SK-N-SH (cell line): ENCODE measurements at regions not wholly inside any gene's neighbourhood (a gene's known extent, or its start where the extent isn't known, plus 50 kb on each side); places are given as distances from the start of the nearest gene placed in this dataset.

Source experiments
- CTCF ChIA-PET: fragments of 300-600, 350-600 bp; formaldehyde crosslinking; extraction: SDS; loops from one replicate; lab custom pipeline; 2021; lab: Yijun Ruan, JAX
- POLR2A ChIA-PET: fragments of 350-600 bp; sonication (Branson Sonifier 250); formaldehyde crosslinking; extraction: SDS; loops from one replicate; lab custom pipeline; 2020; ENCODE audit warnings: antibody characterized with exemption, inconsistent platforms; lab: Yijun Ruan, JAX
- DNase-seq: peaks from one replicate; pipeline ENCODE4 v3.0.0; 2012
- H2AFZ ChIP-seq: fragments of 200-600 bp; sonication (generic); 2 replicates; pipeline ENCODE4 v1.8.1; 2016; ENCODE audit warnings: antibody characterized with exemption, mild to moderate bottlenecking, low read depth
- H3F3A ChIP-seq: fragments of 200-600 bp; sonication (generic); replicated peaks from 2 replicates; pipeline ENCODE3; 2016; ENCODE audit warnings: antibody characterized with exemption, mild to moderate bottlenecking; ENCODE audit not compliant: insufficient read depth
- H3K27ac ChIP-seq, 2 experiments: fragments of 200-500 bp in 1 of 2; fragments of 200-600 bp in 1 of 2; sonication (Bioruptor generic) in 1 of 2; sonication (generic), shearing (Covaris generic) in 1 of 2; 2 replicates each; pipeline versions ENCODE4 v1.5.1 to v1.6.1; 2014 to 2016; ENCODE audit warnings: low read depth in 2 of 2, inconsistent platforms in 1 of 2, low read length in 1 of 2, mild to moderate bottlenecking in 1 of 2, mixed read lengths in 1 of 2
- H3K27me3 ChIP-seq: fragments of 200-600 bp; sonication (generic), shearing (Covaris generic); 2 replicates; pipeline ENCODE4 v1.6.1; 2016; ENCODE audit warnings: mixed run types; ENCODE audit not compliant: insufficient read depth
- H3K36me3 ChIP-seq, 2 experiments: fragments of 200-500 bp in 1 of 2; fragments of 200-600 bp in 1 of 2; sonication (Bioruptor generic) in 1 of 2; sonication (generic) in 1 of 2; replicated peaks in 1 of 2; 2 replicates each; pipeline versions ENCODE3 to v1.5.1; 2014 to 2016; ENCODE audit warnings: low read length in 1 of 2, mild to moderate bottlenecking in 1 of 2; ENCODE audit not compliant: insufficient read depth in 2 of 2, control insufficient read depth in 1 of 2
- H3K4me1 ChIP-seq, 2 experiments: fragments of 200-500 bp in 1 of 2; fragments of 200-600 bp in 1 of 2; sonication (Bioruptor generic) in 1 of 2; sonication (generic), shearing (Covaris generic) in 1 of 2; 2 replicates each; pipeline versions ENCODE4 v1.5.1 to v1.6.1; 2014 to 2016; ENCODE audit warnings: low read depth in 1 of 2, low read length in 1 of 2, mixed run types in 1 of 2; ENCODE audit not compliant: insufficient read depth in 2 of 2, control insufficient read depth in 1 of 2
- H3K4me2 ChIP-seq: fragments of 200-600 bp; sonication (generic), shearing (Covaris generic); 2 replicates; pipeline ENCODE4 v1.6.1; 2017; ENCODE audit warnings: mixed run types
- H3K4me3 ChIP-seq, 2 experiments: fragments of 200-500 bp in 1 of 2; fragments of 200-600 bp in 1 of 2; sonication (Bioruptor generic) in 1 of 2; sonication (generic), shearing (Covaris generic) in 1 of 2; 2 replicates each; pipeline versions ENCODE4 v1.5.1 to v1.8.1; 2014 to 2016; ENCODE audit warnings: low read depth in 2 of 2, inconsistent platforms in 1 of 2, low read length in 1 of 2, mild to moderate bottlenecking in 1 of 2, mixed read lengths in 1 of 2, moderate library complexity in 1 of 2
- H3K79me2 ChIP-seq: fragments of 200-600 bp; sonication (generic); 2 replicates; pipeline ENCODE4 v1.8.1; 2017; ENCODE audit warnings: mild to moderate bottlenecking; ENCODE audit not compliant: insufficient read depth
- H3K9ac ChIP-seq: fragments of 200-600 bp; sonication (generic); 2 replicates; pipeline ENCODE4 v1.6.1; 2017; ENCODE audit warnings: mixed run types
- H3K9me2 ChIP-seq: fragments of 200-600 bp; sonication (generic); 2 replicates; pipeline ENCODE4 v1.6.1; 2017; ENCODE audit warnings: mixed run types
- H3K9me3 ChIP-seq: fragments of 200-600 bp; sonication (generic); 2 replicates; pipeline ENCODE4 v1.6.1; 2017; ENCODE audit warnings: mixed run types, mild to moderate bottlenecking, moderate library complexity
- H4K20me1 ChIP-seq: fragments of 200-600 bp; sonication (generic); 2 replicates; pipeline ENCODE4 v1.6.1; 2017; ENCODE audit warnings: mild to moderate bottlenecking, mixed run types; ENCODE audit not compliant: insufficient read depth
- ELF1 ChIP-seq: IDR thresholded peaks from 2 replicates; pipeline ENCODE4 v1.4.0; 2012
- EZH2phosphoT487 ChIP-seq: fragments of 200-600 bp; sonication (generic); IDR thresholded peaks from 2 replicates; pipeline ENCODE4 v1.6.1; 2017; ENCODE audit warnings: low read depth, mixed run types, mild to moderate bottlenecking, antibody characterized with exemption, moderate library complexity, borderline replicate concordance
- FOSL2 ChIP-seq: IDR thresholded peaks from 2 replicates; pipeline ENCODE4 v1.4.0; 2012; ENCODE audit warnings: low read depth, mild to moderate bottlenecking, moderate library complexity, borderline replicate concordance
- FOXJ3 ChIP-seq: sonication (generic); formaldehyde crosslinking; IDR thresholded peaks from 2 replicates; pipeline ENCODE4 v1.5.1; 2020; ENCODE audit warnings: mild to moderate bottlenecking, missing genetic modification reagents
- FOXM1 ChIP-seq: IDR thresholded peaks from 2 replicates; pipeline ENCODE4 v1.4.0; 2012; ENCODE audit warnings: low read depth, mild to moderate bottlenecking
- GABPA ChIP-seq: IDR thresholded peaks from 2 replicates; pipeline ENCODE4 v1.4.0; 2012; ENCODE audit warnings: low read depth, mild to moderate bottlenecking
- MEF2A ChIP-seq: IDR thresholded peaks from 2 replicates; pipeline ENCODE4 v1.4.0; 2012; ENCODE audit warnings: low read depth, borderline replicate concordance
- NFIC ChIP-seq: IDR thresholded peaks from 2 replicates; pipeline ENCODE4 v1.4.0; 2012; ENCODE audit warnings: borderline replicate concordance
- POLR2AphosphoS5 ChIP-seq: IDR thresholded peaks from 2 replicates; pipeline ENCODE4 v1.6.1; 2012; ENCODE audit warnings: low read depth, low read length
- RAD21 ChIP-seq: IDR thresholded peaks from 2 replicates; pipeline ENCODE4 v1.6.1; 2012; ENCODE audit warnings: mild to moderate bottlenecking, low read length
- RCOR1 ChIP-seq: fragments of 150-350 bp; IDR thresholded peaks from 2 replicates; pipeline ENCODE4 v1.6.1; 2017; ENCODE audit warnings: antibody characterized with exemption, low read length
- RXRA ChIP-seq: IDR thresholded peaks from 2 replicates; pipeline ENCODE4 v1.4.0; 2012; ENCODE audit warnings: low read depth, mild to moderate bottlenecking, borderline replicate concordance
- SIN3A ChIP-seq: IDR thresholded peaks from 2 replicates; pipeline ENCODE4 v1.6.1; 2012; ENCODE audit warnings: low read depth, mild to moderate bottlenecking, low read length, moderate library complexity, borderline replicate concordance
- SMC3 ChIP-seq: IDR thresholded peaks from 2 replicates; pipeline ENCODE4 v1.6.1; 2012; ENCODE audit warnings: low read depth, low read length, improper control_type of control experiment
- TCF12 ChIP-seq: IDR thresholded peaks from 2 replicates; pipeline ENCODE4 v1.4.0; 2012
- TEAD4 ChIP-seq: IDR thresholded peaks from 2 replicates; pipeline ENCODE4 v1.4.0; 2012; ENCODE audit warnings: mild to moderate bottlenecking, borderline replicate concordance; ENCODE audit not compliant: insufficient read depth
- YY1 ChIP-seq: IDR thresholded peaks from 2 replicates; pipeline ENCODE4 v1.4.0; 2012; ENCODE audit warnings: low read depth, mild to moderate bottlenecking
- WGBS: methylation state at CpG from one replicate; pipeline ENCODE4 v1.1.6; 2017; ENCODE audit warnings: low lambda C conversion rate; 5-methylcytosine and 5-hydroxymethylcytosine counted together
- TF ChIP-seq, protein P1 (sequence below): IDR thresholded peaks from 2 replicates; pipeline ENCODE4 v1.4.0; 2012; ENCODE audit warnings: low read depth
- TF ChIP-seq, protein P2 (sequence below): fragments of 150-350 bp; IDR thresholded peaks from 2 replicates; pipeline ENCODE4 v1.6.1; 2016; ENCODE audit warnings: mild to moderate bottlenecking, low read depth, low read length
- TF ChIP-seq, protein P3 (sequence below): fragments of 150-350 bp; IDR thresholded peaks from 2 replicates; pipeline ENCODE4 v1.6.1; 2017; ENCODE audit warnings: antibody characterized with exemption, low read length, low read depth, borderline replicate concordance
- TF ChIP-seq, protein P4 (sequence below): IDR thresholded peaks from 2 replicates; pipeline ENCODE4 v1.4.0; 2012; ENCODE audit warnings: low read depth, borderline replicate concordance

DNA sequence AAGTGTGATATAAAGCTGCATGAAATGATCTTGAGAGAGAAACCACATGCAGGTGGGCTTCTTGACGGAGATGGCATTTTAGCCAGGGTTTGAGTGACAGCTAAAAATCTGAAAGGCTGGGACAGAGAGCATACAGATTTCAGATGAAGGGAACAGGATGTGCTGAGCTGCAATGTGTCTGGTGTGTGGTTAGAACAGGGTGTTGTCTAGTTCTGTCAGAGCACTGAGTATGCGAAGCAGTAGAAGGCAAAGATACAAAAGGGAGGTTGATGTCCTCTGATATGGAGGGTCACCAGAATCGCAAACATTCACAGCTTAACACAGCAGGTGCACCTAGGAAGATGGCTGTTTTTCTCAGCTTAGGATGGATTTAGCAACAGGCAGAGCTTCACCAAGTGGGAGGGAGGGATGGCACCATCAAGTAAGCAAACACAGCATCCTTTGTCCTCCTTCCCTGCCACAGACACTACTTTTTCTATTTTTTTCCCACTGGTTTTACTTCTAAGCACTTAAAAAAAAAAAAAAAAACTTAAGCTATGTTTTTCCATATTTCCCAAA, 182.5 kb downstream of the TMX3 start:
- 94% methylated on average over 3 of the region's 3 CpGs for WGBS
- H3K4me3 ChIP-seq = no peak overlapping the region
- no peaks in the 10 kb centered on the region for H3F3A ChIP-seq
- POLR2A ChIA-PET = no interaction called here
- H3K9me3 ChIP-seq = no peaks in the 10 kb centered on the region
- no peak overlapping the region for H3K27ac ChIP-seq
- H4K20me1 ChIP-seq = no peaks in the 10 kb centered on the region
- TF ChIP-seq MEF2A (no peak), SIN3A (no peak), YY1 (no peak), FOSL2 (no peak), FOXM1 (no peak)
- TF ChIP-seq, protein P1, sequence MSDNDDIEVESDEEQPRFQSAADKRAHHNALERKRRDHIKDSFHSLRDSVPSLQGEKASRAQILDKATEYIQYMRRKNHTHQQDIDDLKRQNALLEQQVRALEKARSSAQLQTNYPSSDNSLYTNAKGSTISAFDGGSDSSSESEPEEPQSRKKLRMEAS = no peak
- TF ChIP-seq, protein P2, sequence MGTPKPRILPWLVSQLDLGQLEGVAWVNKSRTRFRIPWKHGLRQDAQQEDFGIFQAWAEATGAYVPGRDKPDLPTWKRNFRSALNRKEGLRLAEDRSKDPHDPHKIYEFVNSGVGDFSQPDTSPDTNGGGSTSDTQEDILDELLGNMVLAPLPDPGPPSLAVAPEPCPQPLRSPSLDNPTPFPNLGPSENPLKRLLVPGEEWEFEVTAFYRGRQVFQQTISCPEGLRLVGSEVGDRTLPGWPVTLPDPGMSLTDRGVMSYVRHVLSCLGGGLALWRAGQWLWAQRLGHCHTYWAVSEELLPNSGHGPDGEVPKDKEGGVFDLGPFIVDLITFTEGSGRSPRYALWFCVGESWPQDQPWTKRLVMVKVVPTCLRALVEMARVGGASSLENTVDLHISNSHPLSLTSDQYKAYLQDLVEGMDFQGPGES = no peak
- TF ChIP-seq, all 33 proteins: peak for 0
- no peaks in the 10 kb centered on the region for H3K79me2 ChIP-seq
- H2AFZ ChIP-seq = no peak overlapping the region
- no peak for DNase-seq
- CTCF ChIA-PET = no interaction called here
- H3K27me3 ChIP-seq = no peaks in the 10 kb centered on the region
- H3K4me1 ChIP-seq = peaks cover 0 to 2% of the 10 kb centered on the region in 2 experiments; a peak in 2 of 4 replicates
- no peak overlapping the region for H3K9ac ChIP-seq
- H3K9me2 ChIP-seq = no peaks in the 10 kb centered on the region
- no peak overlapping the region for H3K4me2 ChIP-seq
- H3K36me3 ChIP-seq = no peaks in the 10 kb centered on the region

DNA sequence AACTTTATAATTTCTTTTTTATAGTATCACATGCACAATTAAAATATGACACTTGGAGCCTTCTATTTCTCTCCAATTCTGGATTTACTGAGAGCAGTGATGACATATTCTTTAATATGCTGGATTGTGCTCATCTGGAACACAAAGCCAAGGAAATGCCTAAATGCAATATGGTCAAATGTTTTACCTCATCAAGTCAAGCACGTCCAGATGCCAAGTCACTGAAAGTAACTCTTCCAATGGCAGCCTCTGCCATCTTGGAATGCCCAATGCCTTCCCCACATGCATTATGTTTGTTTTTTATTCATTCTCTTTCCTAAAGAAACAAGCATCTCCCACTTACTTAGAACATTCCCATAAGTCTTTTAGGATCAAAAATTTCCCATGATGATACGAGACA, 189.8 kb downstream of the TMX3 start:
- Histone ChIP-seq H2AFZ (no peak overlapping the region), H3K27ac (no peak overlapping the region), H3K79me2 (no peaks in the 10 kb centered on the region), H3K9ac (no peak overlapping the region), H3K4me2 (no peak overlapping the region), H3K36me3 (no peaks in the 10 kb centered on the region), H3F3A (no peaks in the 10 kb centered on the region), H3K9me3 (no peaks in the 10 kb centered on the region), H4K20me1 (no peaks in the 10 kb centered on the region), H3K4me1 (peaks cover 0 to 5% of the 10 kb centered on the region in 2 experiments; a peak in 2 of 4 replicates), H3K4me3 (no peak overlapping the region), H3K27me3 (no peaks in the 10 kb centered on the region), H3K9me2 (no peaks in the 10 kb centered on the region)
- ChIA-PET POLR2A (no interaction called here), CTCF (no interaction called here)
- WGBS = 52% methylated on average over 2 of the region's 2 CpGs
- TF ChIP-seq, protein P3, sequence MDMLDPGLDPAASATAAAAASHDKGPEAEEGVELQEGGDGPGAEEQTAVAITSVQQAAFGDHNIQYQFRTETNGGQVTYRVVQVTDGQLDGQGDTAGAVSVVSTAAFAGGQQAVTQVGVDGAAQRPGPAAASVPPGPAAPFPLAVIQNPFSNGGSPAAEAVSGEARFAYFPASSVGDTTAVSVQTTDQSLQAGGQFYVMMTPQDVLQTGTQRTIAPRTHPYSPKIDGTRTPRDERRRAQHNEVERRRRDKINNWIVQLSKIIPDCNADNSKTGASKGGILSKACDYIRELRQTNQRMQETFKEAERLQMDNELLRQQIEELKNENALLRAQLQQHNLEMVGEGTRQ = no peak
- TF ChIP-seq FOSL2 (no peak), NFIC (no peak), SMC3 (no peak), RXRA (no peak), GABPA (no peak), ELF1 (no peak), FOXJ3 (CRISPR knock-in tag) (no peak), RCOR1 (no peak), POLR2AphosphoS5 (no peak), RAD21 (no peak), EZH2phosphoT487 (no peak), SIN3A (no peak), TEAD4 (no peak), FOXM1 (no peak), TCF12 (no peak)
- TF ChIP-seq, protein P2 = no peak
- TF ChIP-seq, protein P1 = no peak
- TF ChIP-seq, protein P4, sequence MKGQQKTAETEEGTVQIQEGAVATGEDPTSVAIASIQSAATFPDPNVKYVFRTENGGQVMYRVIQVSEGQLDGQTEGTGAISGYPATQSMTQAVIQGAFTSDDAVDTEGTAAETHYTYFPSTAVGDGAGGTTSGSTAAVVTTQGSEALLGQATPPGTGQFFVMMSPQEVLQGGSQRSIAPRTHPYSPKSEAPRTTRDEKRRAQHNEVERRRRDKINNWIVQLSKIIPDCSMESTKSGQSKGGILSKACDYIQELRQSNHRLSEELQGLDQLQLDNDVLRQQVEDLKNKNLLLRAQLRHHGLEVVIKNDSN = no peak
- DNase-seq = no peak
